HG02973 (cell line): ENCODE measurements at regions not wholly inside any gene's neighbourhood (a gene's known extent, or its start where the extent isn't known, plus 50 kb on each side); places are given as distances from the start of the nearest gene placed in this dataset.
"Not testable (repeated sequence)": the region's sequence is repeated elsewhere in the genome, so short reads cannot be mapped to it uniquely, and the experiment has no call there.

ENCODE experiments used
- ATAC-seq: cut with Tn5 transposase; IDR thresholded peaks from one replicate; pipeline ENCODE4 v1.9.1; 2021; ENCODE audit warnings: moderate library complexity; ENCODE audit not compliant: unreplicated experiment

DNA sequence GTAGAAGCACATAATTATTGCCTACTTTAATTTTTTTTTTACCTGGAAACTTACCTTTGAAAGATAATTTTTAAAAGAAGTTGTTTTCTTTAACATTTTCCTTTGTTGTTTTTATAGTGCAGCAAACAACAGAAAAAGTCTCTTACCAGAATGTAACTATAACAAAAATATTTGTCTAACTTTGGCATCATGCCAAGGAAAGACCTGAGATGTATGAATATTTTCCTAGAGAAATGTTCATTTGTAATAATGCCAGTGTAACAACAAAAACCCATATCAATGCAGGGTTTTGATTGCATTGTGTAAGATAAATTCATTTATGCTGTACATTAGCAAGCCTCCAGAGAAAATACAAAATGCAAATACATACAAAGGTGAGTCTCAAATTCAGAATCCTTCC is 775.7 kb downstream of the SI start:
- ATAC-seq, result no peak

DNA sequence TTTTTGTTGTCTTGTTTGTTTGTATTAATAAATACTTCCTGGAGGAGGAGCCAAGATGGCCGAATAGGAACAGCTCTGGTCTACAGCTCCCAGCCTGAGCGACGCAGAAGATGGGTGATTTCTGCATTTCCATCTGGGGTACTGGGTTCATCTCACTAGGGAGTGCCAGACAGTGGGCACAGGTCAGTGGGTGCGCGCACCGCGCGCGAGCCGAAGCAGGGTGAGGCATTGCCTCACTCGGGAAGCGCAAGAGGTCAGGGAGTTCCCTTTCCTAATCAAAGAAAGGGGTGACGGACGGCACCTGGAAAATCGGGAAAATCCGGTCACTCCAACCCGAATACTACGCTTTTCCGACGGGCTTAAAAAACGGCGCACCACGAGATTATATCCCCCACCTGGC is 786.8 kb downstream of the SI start:
- ATAC-seq, result not testable (repeated sequence)

- ATAC-seq, result no peak
These were observed 799.7 kb downstream of the SI start for GRCh38 chr3:164278550-164278949.

DNA sequence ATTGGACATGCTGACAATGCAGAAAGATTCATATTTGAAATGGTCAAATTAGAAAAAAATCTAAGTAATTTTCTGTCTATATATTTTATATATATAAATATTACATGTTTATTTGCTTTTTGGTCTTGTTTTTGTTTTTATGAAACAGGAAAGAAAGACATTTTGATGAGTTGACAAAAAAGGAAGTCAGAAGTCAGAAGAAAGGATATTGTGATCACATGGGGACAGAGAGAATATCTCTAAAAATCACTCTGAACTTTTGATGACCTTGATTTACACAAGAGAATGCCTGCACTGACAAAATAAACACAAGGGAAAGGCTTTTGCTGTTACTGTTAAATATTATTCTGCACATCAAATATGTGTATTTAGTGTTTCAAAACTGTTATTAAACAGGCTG is 811.2 kb downstream of the SI start:
- ATAC-seq, result no peak

GRCh38 chr3:164250923-164251322 is 827.4 kb downstream of the SI start:
- no peak for ATAC-seq

- ATAC-seq, result no peak
These were observed 841.4 kb downstream of the SI start for GRCh38 chr3:164236851-164237250.

- ATAC-seq, result no peak
These were observed 842.8 kb downstream of the SI start for GRCh38 chr3:164235289-164236028.

DNA sequence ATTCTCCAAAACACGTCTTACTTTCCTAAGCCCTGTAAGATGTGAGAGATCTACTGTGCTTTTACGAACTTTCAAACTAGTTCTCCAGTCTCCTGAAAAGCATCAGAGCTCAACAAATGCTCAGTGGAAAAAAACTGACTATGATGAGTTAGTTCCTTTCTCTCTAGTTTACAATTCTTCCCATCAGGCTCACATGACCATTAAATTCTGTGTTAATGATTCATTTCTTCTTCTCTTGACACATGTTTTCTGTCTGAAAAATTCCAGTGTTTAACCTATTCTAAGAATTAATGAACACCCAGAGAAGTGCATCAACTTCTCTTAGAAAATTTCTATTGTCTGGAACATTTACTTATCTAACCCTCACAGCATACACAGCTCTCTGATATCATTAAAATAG is 844.3 kb downstream of the SI start:
- no peak for ATAC-seq

DNA sequence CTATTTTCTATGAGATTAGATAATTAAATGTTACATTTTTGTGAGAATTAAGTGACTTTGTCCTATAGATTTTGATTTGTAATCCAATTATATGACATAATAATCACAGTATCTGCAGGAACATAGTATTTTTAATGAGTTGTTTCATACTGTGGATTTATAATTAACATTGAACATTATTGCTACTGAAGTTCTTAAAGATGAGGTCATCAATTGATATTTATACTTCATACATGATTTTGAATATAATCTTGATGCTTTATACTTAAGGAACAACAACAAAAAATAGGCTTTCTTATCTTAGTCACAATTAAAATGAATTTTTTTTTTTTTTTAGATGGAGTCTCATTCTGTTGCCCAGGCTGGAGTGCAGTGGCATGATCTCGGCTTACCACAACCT is 846.6 kb downstream of the SI start:
- ATAC-seq, result no peak

DNA sequence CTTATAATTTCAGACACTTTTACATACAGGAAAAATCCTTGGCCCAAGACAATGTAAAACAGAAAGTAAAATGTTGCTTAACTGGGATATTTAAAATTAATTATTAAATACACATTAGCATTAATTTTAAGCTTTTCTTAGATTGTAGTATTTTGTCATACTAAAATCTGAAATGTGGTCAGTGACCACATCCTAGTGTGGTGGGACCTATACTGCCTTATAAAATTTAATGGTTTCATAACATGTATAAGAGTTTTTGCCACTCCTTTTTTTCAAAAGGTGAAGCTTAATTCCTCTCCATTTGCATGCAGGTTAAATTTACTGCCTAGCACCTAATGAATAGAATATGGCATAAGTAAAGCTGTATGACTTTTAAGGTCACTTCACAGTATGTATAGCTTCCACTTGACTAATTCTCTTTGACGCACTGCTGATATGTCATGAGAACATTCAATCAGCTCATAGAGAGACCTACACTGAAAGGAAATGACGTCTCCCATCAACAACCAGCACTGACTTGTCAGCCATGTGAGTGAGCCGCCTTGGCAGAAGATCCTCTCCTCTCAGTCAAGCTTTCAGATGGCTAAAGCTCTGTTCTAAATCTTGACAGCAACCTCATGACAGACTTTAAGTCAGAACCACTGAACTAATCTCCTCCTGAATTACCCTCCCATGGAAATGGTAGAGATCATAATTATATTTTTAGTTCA is 847.8 kb downstream of the SI start:
- no peak for ATAC-seq

GRCh38 chr3:164224126-164224525 is 854.2 kb downstream of the SI start:
- ATAC-seq, result no peak

DNA sequence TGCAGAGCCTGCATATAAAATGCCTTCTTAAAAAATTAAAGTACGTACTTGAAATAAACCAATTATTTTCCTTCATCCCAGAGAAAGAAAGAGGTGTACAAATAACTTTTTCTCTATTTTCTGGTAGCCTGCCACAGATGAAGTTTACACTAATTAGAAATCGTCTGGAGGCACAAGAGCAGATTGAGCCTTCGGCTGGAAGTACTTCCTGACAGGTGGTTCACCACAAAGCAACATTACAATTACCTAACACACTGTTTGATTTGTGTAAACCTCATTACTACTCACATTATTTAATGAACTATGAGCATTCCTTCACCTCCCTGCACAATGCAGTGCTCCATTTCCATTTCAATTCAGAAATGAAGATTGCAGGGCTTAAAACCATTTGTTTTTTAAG is 856.1 kb downstream of the SI start:
- ATAC-seq, result no peak

- ATAC-seq, result no peak
These were observed 857.0 kb downstream of the SI start for GRCh38 chr3:164221297-164221696.

DNA sequence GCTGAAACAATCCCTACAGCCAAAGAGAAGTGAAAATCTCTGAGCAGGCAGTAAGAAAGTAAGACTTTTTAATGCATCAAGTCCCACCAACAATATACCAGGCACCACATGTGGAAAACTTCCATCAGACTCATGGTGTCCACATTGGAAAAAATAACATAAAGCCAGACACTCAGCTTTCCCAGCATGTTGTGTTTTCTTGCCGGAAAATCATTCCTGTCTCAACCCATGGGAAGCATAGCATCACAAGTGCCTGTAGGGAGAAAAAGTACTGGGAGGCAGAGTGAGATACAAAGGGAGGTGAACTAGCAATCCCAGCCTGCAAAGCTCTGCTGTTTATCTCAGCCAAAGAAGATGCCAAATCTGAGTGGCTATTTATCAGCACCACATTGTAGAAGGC is 868.9 kb downstream of the SI start:
- no peak for ATAC-seq

DNA sequence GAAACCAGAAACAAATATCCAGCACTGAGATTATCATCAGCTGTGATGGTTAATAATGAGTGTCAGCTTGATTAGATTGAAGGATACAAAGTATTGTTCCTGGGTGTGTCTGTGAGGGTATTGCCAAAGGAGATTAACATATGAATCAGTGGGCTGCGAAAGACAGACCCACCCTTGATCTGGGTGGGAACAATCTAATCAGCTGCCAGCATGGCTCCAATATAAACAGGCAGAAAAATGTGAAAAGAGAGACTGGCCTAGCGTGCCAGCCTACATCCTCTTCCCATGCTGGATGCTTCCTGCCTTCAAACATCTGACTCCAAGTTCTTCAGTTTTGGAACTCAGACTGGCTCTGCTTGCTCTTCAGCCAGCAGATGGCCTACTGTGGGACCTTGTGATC is 869.5 kb downstream of the SI start:
- no peak for ATAC-seq

- no peak for ATAC-seq
These were observed 870.2 kb downstream of the SI start for GRCh38 chr3:164208048-164208447.

GRCh38 chr3:164200053-164200823 is 878.1 kb downstream of the SI start:
- ATAC-seq, result no peak

DNA sequence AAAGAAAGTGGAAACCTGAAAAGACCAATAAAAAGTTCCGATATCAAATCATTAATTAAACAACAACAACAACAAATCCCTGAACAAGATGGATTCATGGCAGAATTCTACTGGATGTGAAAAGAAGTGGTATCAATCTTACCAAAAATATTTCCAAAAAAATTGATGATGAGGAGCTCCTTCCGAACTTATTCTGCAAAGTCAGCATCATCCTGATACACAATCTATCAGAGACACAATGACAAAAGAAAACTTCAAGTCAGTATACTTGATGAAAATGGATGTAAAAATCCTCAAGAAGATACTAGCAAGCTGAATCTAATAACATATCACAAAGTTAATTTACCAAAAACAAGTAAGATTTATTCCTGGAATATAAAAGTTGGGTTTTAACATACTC is 881.8 kb downstream of the SI start:
- no peak for ATAC-seq

DNA sequence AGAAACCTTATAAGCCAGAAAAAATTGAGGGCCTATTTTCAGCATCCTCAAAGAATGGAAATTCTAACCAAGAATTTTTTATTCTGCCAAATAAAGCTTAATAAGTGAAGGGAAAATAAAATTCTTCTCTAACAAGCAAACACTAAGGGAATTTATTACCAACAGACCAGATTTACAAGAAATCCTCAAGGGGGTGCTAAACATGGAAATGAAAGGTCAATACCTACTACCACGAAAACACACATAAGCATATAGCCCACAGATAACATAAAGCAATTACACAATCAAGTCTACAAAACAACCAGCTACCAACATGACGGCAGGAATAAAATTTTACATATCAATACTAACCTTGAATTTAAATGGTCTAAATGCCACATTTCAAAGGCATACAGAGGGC is 883.5 kb downstream of the SI start:
- ATAC-seq, result no peak

- no peak for ATAC-seq
These were observed 885.3 kb downstream of the SI start for GRCh38 chr3:164192974-164193373.

DNA sequence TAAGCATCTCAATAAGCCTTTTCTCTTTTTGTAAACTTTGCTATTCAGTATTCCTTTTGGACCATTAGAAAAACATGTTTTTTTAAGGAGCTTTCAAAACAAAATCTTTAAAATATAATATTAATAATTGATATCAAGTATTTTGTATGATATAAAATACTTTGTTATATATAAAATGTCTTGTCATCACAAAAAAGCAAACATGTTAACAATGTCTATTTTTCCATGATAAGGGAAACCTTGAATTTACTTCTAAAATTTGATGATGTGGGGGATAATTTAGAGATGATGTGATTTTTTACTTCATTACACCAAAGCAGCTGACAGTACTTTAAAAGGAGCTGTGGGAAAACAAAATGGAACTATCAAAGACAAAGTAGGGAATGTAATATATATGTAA is 887.7 kb downstream of the SI start:
- no peak for ATAC-seq

GRCh38 chr3:164186095-164186494 is 892.2 kb downstream of the SI start:
- ATAC-seq, result no peak
